ENCODE measurements at regions not wholly inside any gene's neighbourhood (a gene's known extent, or its start where the extent isn't known, plus 50 kb on each side); places are given as distances from the start of the nearest gene placed in this dataset.
"Not testable (repeated sequence)": the region's sequence is repeated elsewhere in the genome, so short reads cannot be mapped to it uniquely, and the experiment has no call there.

DNA sequence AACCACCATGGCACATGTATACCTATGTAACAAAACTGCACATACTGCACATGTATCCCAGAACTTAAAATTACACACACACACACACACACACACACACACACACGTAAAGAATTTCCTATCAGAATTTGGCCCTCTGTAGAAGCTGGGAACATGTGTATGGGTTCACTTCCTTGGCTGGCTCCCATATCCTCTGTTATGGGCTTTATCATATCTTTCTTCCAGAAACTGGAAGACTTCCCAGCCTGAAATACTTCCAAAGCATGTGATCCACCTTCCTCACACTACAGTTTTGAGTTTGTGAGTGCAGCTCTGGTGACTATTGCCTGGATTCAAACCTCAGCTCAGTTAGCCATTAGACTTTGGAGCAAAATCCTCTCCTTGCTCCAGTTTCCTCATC, 78.6 kb upstream of the GDNF start:
- Histone ChIP-seq H3K9me3 (ENCODE audit: insufficient read depth, low read depth) (no peaks in the 10 kb centered on the region; the same call in 1 of the 2 replicates), H3F3A (ENCODE audit: insufficient read depth, low read depth) (no peaks in the 10 kb centered on the region), H3K4me3 (no peak overlapping the region), H3K9me2 (ENCODE audit: insufficient read depth) (no peaks in the 10 kb centered on the region), H2AFZ (no peak overlapping the region), H3K4me1 (replicated peaks; ENCODE audit: insufficient read depth) (no peaks in the 10 kb centered on the region), H3K27ac (no peak overlapping the region), H4K20me1 (ENCODE audit: insufficient read depth) (no peaks in the 10 kb centered on the region), H3K4me2 (no peak overlapping the region), H3K27me3 (ENCODE audit: insufficient read depth, low read depth) (peaks cover 39% of the 10 kb centered on the region), H3K36me3 (ENCODE audit: low read depth) (no peaks in the 10 kb centered on the region), H3K79me2 (ENCODE audit: low read depth) (no peaks in the 10 kb centered on the region)
- ChIA-PET POLR2A (ENCODE audit: unreplicated experiment) (interaction anchor here (0.8 kb wide), 1 partner anchor 350 kb away, joined by 9 read pairs; no protein-coding TSS in a partner anchor), CTCF (no interaction called here)
- intact Hi-C loops (cut with micrococcal nuclease; ENCODE audit: unreplicated experiment) = no loop called here
- BruUV-seq (replicated peaks) = no TSS peak
- no peak for DNase-seq
- TF ChIP-seq, protein P1, sequence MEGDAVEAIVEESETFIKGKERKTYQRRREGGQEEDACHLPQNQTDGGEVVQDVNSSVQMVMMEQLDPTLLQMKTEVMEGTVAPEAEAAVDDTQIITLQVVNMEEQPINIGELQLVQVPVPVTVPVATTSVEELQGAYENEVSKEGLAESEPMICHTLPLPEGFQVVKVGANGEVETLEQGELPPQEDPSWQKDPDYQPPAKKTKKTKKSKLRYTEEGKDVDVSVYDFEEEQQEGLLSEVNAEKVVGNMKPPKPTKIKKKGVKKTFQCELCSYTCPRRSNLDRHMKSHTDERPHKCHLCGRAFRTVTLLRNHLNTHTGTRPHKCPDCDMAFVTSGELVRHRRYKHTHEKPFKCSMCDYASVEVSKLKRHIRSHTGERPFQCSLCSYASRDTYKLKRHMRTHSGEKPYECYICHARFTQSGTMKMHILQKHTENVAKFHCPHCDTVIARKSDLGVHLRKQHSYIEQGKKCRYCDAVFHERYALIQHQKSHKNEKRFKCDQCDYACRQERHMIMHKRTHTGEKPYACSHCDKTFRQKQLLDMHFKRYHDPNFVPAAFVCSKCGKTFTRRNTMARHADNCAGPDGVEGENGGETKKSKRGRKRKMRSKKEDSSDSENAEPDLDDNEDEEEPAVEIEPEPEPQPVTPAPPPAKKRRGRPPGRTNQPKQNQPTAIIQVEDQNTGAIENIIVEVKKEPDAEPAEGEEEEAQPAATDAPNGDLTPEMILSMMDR (conservative IDR thresholded peaks at IDR 0.05) = no peak
- no peak for TF ChIP-seq EZH2 (IDR thresholded peaks at IDR 0.05; ENCODE audit: low read depth)

DNA sequence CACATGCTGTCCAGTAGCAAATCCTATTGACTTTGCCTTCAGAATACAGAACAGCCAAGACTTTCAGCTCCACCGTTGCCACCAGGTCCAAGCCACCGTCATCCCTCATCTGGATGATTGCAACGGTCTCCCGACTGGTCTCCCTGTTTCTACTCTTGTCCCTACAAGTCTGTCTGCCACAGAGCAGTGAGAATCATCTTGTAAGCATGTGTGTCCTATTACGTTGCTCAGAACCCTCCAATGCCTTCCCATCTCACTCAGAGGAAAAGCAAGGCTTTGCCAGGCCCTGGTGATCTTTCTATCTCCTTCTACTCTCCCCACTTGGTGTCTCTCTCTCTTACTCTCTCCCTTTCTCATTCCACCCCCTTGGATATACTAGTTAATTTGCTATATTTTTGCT, 76.7 kb upstream of the GDNF start:
- Histone ChIP-seq H3K4me3 (no peak overlapping the region), H3F3A (ENCODE audit: insufficient read depth, low read depth) (no peaks in the 10 kb centered on the region), H3K9me2 (ENCODE audit: insufficient read depth) (no peaks in the 10 kb centered on the region), H3K4me1 (replicated peaks; ENCODE audit: insufficient read depth) (no peaks in the 10 kb centered on the region), H2AFZ (no peak overlapping the region), H3K79me2 (ENCODE audit: low read depth) (no peaks in the 10 kb centered on the region), H3K9me3 (ENCODE audit: insufficient read depth, low read depth) (no peaks in the 10 kb centered on the region; the same call in 1 of the 2 replicates), H3K27me3 (ENCODE audit: insufficient read depth, low read depth) (peaks cover 31% of the 10 kb centered on the region), H3K27ac (no peak overlapping the region), H3K36me3 (ENCODE audit: low read depth) (no peaks in the 10 kb centered on the region), H4K20me1 (ENCODE audit: insufficient read depth) (no peaks in the 10 kb centered on the region), H3K4me2 (no peak overlapping the region)
- no peak for DNase-seq
- intact Hi-C loops (cut with micrococcal nuclease; ENCODE audit: unreplicated experiment) = no loop called here
- POLR2A ChIA-PET (ENCODE audit: unreplicated experiment) = no interaction called here
- no peak for TF ChIP-seq EZH2 (IDR thresholded peaks at IDR 0.05; ENCODE audit: low read depth)
- TF ChIP-seq, protein P1 (conservative IDR thresholded peaks at IDR 0.05) = no peak
- BruUV-seq (replicated peaks) = no TSS peak
- CTCF ChIA-PET = no interaction called here

DNA sequence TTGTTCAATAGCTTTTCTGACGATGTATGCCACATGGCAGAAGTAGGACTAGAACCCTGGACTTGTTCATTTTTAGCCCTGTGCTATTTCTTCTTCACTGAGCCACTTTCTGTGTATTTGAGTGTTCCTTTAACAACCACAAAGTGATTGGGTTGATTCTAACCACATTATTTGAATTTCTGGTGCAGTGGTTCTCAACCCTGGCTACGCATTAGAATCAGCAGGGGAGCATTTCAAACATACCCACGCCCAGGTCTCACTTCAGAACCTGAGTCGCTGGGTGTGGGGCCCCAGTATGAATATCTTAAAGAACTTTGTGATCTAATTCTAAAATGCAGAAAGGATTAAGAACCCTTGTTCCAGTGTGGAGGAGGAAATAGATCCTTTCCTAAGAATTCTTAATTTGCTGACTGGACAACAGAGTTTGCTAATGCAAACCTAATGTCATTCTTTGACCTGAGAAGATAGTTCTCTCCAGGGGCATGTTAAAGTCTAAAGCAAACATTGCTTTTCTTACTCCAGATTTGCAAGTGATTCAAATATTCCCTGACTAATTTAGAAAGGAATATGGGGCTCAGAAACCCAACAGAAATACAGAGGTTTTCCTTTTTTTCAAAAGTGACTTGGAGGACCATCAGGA, 75.4 kb upstream of the GDNF start:
- no peak overlapping the region for H3K4me2 ChIP-seq
- no peaks in the 10 kb centered on the region for H3K36me3 ChIP-seq (ENCODE audit: low read depth)
- H3K9me3 ChIP-seq (ENCODE audit: insufficient read depth, low read depth) = no peaks in the 10 kb centered on the region; the same call in 1 of the 2 replicates
- H3K27me3 ChIP-seq (ENCODE audit: insufficient read depth, low read depth) = peaks cover 41% of the 10 kb centered on the region
- no peak overlapping the region for H2AFZ ChIP-seq
- TF ChIP-seq, protein P1 (conservative IDR thresholded peaks at IDR 0.05) = no peak
- no peak for TF ChIP-seq EZH2 (IDR thresholded peaks at IDR 0.05; ENCODE audit: low read depth)
- no peak for DNase-seq
- ChIA-PET POLR2A (ENCODE audit: unreplicated experiment) (no interaction called here), CTCF (no interaction called here)
- H4K20me1 ChIP-seq (ENCODE audit: insufficient read depth) = no peaks in the 10 kb centered on the region
- no peak overlapping the region for H3K27ac ChIP-seq
- H3K4me3 ChIP-seq = no peak overlapping the region
- BruUV-seq (replicated peaks) = no TSS peak
- intact Hi-C loops (cut with micrococcal nuclease; ENCODE audit: unreplicated experiment) = no loop called here
- no peaks in the 10 kb centered on the region for H3K9me2 ChIP-seq (ENCODE audit: insufficient read depth)
- no peaks in the 10 kb centered on the region for H3K4me1 ChIP-seq (replicated peaks; ENCODE audit: insufficient read depth)
- H3K79me2 ChIP-seq (ENCODE audit: low read depth) = no peaks in the 10 kb centered on the region
- no peaks in the 10 kb centered on the region for H3F3A ChIP-seq (ENCODE audit: insufficient read depth, low read depth)

DNA sequence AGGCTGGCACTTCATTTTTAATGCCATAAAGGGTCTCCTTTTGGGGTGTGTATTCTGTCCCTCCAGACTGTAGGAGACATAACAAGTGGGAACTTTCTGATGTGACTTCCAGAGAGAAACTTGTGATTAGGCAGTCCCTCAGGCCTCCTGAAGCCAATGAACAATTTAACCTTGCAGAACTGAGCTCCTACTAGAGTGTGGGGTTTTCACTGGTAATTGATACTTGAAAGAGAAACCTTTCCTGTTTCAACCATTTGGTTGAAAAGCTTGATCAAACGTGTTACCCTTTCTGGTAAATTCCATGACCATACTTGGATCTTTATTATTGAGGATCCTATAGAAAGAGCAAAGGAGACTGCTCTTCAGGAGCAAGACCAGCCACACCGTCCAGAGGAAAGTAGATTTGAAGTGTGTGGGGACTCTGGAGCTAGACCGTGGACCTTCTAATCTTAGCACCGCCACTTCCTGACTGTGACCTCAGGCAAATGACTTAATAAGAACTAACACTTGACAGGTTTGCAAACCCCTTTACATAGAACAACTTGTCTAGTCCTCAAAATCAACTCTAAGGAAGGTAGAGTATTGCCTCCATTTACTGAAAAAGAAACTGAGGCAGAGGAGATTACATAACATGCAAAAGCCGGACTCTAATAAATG, 69.9 kb upstream of the GDNF start:
- CTCF ChIA-PET; intact Hi-C loops (cut with micrococcal nuclease; ENCODE audit: unreplicated experiment); H2AFZ ChIP-seq; DNase-seq; H3K4me2 ChIP-seq; H4K20me1 ChIP-seq (ENCODE audit: insufficient read depth); H3K9me3 ChIP-seq (ENCODE audit: insufficient read depth, low read depth); H3K27ac ChIP-seq; H3K4me1 ChIP-seq (replicated peaks; ENCODE audit: insufficient read depth); H3K79me2 ChIP-seq (ENCODE audit: low read depth); H3K9me2 ChIP-seq (ENCODE audit: insufficient read depth); H3F3A ChIP-seq (ENCODE audit: insufficient read depth, low read depth); POLR2A ChIA-PET (ENCODE audit: unreplicated experiment); H3K36me3 ChIP-seq (ENCODE audit: low read depth); H3K4me3 ChIP-seq; BruUV-seq (replicated peaks): not testable (repeated sequence)
- H3K27me3 ChIP-seq (ENCODE audit: insufficient read depth, low read depth) = peaks cover 28% of the 10 kb centered on the region; the same call in 1 of the 2 replicates

All from PC-9 (cell line).